Mucosa of descending colon (tissue), 3 donors: ENCODE measurements at regions not wholly inside any gene's neighbourhood (a gene's known extent, or its start where the extent isn't known, plus 50 kb on each side); places are given as distances from the start of the nearest gene placed in this dataset.

Experiments used
- ATAC-seq: fragments of 200-7000 bp; cut with Tn5 transposase; one replicate; pipeline ENCODE4 v1.9.1; 2020; ENCODE audit warnings: mild to moderate bottlenecking, moderate library complexity
- DNase-seq, 3 donors: peaks; one replicate each; pipeline ENCODE4 v3.0.0-alpha.2; 2020
- H3K36me3 ChIP-seq: fragments of 200-600 bp; one replicate; pipeline ENCODE4 v1.8.0; 2021; ENCODE audit warnings: low read depth, mild to moderate bottlenecking
- H3K4me1 ChIP-seq: fragments of 200-600 bp; one replicate; pipeline ENCODE4 v1.8.0; 2021; ENCODE audit warnings: low read depth, mild to moderate bottlenecking
- H3K4me3 ChIP-seq: fragments of 200-600 bp; one replicate; pipeline ENCODE4 v1.8.0; 2021; ENCODE audit warnings: mild to moderate bottlenecking
- H3K9me3 ChIP-seq: fragments of 200-600 bp; one replicate; pipeline ENCODE4 v1.8.0; 2021; ENCODE audit warnings: mild to moderate bottlenecking
- intact Hi-C, 2 donors: fragments of 100-400 bp; cut with DNase I in 1 of 2; cut with micrococcal nuclease in 1 of 2; formaldehyde crosslinking; loops; one replicate each; pipeline versions ENCODE4 v1.11.0 to v1.11.1; 2022; cut with DNase I, micrococcal nuclease
- TF ChIP-seq, protein P1 (sequence below): fragments of 200-600 bp; IDR thresholded peaks from one replicate; pipeline ENCODE4 v1.8.0; 2022; ENCODE audit warnings: antibody characterized with exemption, mild to moderate bottlenecking
- donor health status: DM: no; HTN: no; CAD: no; lungs with moderate emphysema.
- donor health status: DM: no; HTN: no; CAD: no.
- donor health status: DM: no; HTN: yes; CAD: no.

GRCh38 chr4:175509320-175509719 is 302.7 kb downstream of the GPM6A start:
- no peak overlapping the region for H3K4me3 ChIP-seq
- no peak for ATAC-seq
- intact Hi-C loops: no loop called here

GRCh38 chr4:175511861-175512260 is 300.2 kb downstream of the GPM6A start:
- TF ChIP-seq, protein P1, sequence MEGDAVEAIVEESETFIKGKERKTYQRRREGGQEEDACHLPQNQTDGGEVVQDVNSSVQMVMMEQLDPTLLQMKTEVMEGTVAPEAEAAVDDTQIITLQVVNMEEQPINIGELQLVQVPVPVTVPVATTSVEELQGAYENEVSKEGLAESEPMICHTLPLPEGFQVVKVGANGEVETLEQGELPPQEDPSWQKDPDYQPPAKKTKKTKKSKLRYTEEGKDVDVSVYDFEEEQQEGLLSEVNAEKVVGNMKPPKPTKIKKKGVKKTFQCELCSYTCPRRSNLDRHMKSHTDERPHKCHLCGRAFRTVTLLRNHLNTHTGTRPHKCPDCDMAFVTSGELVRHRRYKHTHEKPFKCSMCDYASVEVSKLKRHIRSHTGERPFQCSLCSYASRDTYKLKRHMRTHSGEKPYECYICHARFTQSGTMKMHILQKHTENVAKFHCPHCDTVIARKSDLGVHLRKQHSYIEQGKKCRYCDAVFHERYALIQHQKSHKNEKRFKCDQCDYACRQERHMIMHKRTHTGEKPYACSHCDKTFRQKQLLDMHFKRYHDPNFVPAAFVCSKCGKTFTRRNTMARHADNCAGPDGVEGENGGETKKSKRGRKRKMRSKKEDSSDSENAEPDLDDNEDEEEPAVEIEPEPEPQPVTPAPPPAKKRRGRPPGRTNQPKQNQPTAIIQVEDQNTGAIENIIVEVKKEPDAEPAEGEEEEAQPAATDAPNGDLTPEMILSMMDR: no peak
- intact Hi-C loops: no loop called here
- Histone ChIP-seq H3K4me1 (no peaks in the 10 kb centered on the region), H3K36me3 (no peaks in the 10 kb centered on the region), H3K4me3 (no peak overlapping the region), H3K9me3 (peaks cover 3% of the 10 kb centered on the region)
- ATAC-seq: no peak
- DNase-seq: no peak

More at GRCh38 chr4:175509320-175509719, 302.7 kb downstream of the GPM6A start:
- TF ChIP-seq, protein P1: no peak
- DNase-seq: no peak
- H3K9me3 ChIP-seq: peaks cover 4% of the 10 kb centered on the region
- H3K4me1 ChIP-seq: no peaks in the 10 kb centered on the region
- H3K36me3 ChIP-seq: no peaks in the 10 kb centered on the region

- peaks cover 3% of the 10 kb centered on the region for H3K9me3 ChIP-seq
- no peaks in the 10 kb centered on the region for H3K36me3 ChIP-seq
- DNase-seq (no peak), ATAC-seq (no peak)
- intact Hi-C loops: no loop called here
- H3K4me3 ChIP-seq: no peak overlapping the region
- TF ChIP-seq, protein P1: no peak
- no peaks in the 10 kb centered on the region for H3K4me1 ChIP-seq
These were observed 297.9 kb downstream of the GPM6A start for GRCh38 chr4:175514174-175514573.

DNA sequence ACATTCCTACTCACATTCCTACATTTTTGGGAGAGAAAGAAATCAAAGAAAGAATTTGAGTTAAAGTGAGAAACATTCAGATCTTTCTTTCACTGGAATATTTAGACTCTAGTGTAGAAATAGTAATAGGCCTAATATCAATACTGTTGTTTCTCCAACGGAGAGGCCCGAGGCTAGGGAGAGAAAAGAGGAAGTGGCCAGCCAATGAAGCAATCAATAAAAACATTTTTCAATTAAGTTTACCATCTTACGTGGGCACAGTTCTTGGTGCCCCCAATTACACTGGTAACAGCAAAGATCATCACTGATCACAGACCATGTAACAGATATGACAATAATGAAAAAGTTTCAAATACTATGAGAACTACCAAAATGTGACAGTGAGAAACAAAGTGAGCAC is 281.4 kb downstream of the GPM6A start:
- TF ChIP-seq, protein P1: no peak
- ATAC-seq (no peak), DNase-seq (no peak)
- H3K36me3 ChIP-seq: no peaks in the 10 kb centered on the region
- H3K9me3 ChIP-seq: peaks cover 6% of the 10 kb centered on the region
- intact Hi-C loops: no loop called here
- H3K4me3 ChIP-seq: no peak overlapping the region
- no peaks in the 10 kb centered on the region for H3K4me1 ChIP-seq

GRCh38 chr4:175531405-175532091 is 280.5 kb downstream of the GPM6A start:
- DNase-seq (no peak), ATAC-seq (no peak)
- Histone ChIP-seq H3K4me1 (no peaks in the 10 kb centered on the region), H3K9me3 (peaks cover 6% of the 10 kb centered on the region), H3K36me3 (no peaks in the 10 kb centered on the region), H3K4me3 (no peak overlapping the region)
- TF ChIP-seq, protein P1: no peak
- intact Hi-C loops: no loop called here
